Medulla oblongata (tissue), 1 donor: ENCODE measurements at regions not wholly inside any gene's neighbourhood (a gene's known extent, or its start where the extent isn't known, plus 50 kb on each side); places are given as distances from the start of the nearest gene placed in this dataset.

Source experiments
- DNase-seq: peaks from one replicate; pipeline ENCODE4 v3.0.0-alpha.2; 2015; ENCODE audit errors: extremely low spot score

- no peak for DNase-seq
Observed at GRCh38 chr17:13736916-13737315, 135.2 kb upstream of the HS3ST3A1 start.

DNA sequence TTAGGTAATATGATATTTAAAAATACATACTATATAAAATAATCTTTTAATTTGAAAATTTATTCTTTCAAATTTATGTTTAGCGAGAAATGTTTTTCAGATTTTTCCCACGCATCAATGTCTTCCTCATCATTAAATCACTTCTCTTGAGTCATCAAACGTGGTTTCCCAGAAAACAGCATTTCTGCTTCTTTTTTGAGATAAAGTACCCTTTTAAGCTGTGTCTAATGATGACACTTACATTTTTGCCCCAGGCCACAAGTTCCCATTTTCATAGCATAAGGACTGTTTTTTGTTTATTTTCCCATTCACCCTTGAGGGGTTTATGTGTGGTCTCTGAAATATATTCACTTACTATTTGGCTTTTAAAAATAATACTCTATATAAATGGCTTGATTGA, 139.0 kb upstream of the HS3ST3A1 start:
- DNase-seq: no peak

- no peak for DNase-seq
Observed at GRCh38 chr17:13741744-13742143, 140.0 kb upstream of the HS3ST3A1 start.

DNA sequence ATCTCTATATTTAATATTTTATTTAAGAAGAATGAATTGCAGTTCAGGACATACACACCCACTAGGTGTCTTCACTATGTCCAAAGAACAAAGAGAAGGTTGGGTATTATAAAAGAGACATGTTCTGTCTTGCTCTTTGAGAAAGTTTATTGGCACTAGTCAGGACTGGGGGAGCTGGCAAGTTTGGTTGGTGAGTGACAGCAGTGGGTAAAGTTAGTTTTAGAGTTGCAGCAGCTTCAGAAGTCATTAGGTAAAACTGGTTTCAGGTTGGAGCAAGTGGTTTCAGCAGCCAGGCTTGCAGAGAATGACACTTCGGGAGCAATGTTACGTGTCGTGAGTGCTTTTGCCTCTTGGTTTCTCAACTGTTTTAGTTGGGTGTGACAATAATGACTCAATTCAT, 142.2 kb upstream of the HS3ST3A1 start:
- no peak for DNase-seq

DNA sequence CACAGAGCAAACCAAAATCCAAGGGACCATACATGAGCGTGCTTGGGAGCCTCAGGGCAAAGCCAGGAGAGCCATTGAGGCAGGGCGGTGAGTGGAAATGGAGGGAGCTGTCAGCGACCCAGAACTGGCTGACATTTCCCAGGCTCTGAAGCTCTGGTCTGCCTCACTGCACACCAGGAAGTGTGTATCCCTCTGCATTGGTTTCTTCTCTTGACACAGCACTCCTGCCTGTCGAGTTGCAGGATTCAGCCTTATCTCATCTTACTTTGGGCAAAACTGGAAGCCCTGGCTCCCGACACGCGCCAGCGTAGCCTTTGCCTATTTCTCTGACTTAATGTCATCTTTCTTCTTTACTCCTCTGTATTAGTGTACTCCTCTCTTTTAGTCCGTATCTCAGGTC, 144.7 kb upstream of the HS3ST3A1 start:
- DNase-seq: no peak

DNA sequence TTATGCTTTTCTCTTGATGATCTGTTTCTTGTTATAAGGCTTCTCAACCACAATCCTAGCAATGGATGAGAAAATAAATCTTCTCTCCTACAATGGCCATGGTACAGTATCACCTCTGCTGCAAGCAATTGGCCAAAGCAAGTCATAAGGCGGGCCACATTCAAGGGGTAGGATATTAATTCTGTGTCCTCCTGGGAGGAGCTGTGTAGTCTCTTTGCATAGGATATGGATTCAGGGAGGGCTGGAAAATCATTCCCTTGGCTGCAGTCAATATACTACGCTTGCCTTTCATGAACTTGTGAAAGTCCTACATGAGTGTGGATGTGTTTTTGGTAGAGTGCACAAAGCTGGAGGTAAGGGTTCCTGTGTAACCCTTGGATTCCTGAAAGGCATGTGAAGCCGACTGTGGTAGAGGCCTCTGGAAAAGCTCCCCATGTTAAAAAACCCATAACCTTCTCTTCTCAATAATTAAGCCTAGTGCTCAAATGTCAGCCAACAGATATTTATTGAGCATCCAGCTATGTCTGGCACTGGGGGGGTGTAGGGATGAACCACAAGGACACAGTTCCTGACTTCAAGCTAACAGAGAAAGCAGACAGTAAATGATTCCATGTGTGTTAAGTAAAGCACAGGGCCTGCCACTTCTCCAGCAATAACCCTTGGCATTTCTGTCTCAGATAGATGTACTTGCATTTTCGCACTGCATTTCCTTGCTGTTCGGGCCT, 147.6 kb upstream of the HS3ST3A1 start:
- DNase-seq: no peak

GRCh38 chr17:13749891-13750235, 148.1 kb upstream of the HS3ST3A1 start:
- DNase-seq: no peak

DNA sequence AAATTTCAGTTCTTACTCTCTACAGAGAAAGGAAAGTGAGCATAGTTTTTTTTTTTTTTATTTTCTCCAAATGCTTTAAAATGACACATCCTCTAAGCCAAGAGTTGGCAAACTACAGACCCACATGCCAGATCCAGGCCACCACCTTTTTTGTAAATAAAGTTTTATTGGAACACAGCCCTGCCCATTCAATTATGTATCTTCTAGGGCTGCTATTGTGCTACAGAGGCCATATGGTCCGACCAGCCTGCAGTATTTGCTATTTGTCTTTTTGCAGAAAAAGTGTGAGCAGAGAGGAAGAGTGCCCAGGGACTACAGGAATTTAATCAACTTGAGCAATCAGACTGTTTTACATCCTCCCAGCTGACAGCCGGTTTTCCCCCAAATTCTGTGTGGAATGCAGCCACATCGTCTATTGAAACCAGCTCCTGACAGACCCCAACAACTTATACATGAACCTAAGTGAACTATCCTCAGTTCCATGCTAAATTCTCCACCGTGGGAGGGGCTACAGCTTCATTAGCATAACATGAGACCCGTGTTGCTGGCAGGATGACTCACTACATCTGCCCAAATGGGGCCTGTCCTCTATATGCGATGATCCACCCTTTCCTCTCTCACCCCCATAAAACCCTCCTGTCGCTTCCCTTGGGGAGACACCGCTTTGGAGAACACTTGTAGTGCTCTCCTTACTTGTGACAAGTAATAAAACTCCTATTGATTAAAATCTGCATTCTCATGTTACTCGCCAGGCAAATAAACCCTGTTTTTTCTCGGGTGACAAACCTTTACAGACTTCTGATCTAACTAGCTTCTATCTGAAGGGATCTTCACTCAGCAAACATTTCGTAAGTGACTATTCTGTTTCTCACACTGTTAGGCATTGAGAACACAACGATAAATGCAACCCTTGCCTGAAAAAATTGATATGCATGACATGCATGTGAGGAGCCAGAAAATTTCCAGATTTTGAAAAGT, 149.4 kb upstream of the HS3ST3A1 start:
- no peak for DNase-seq

DNA sequence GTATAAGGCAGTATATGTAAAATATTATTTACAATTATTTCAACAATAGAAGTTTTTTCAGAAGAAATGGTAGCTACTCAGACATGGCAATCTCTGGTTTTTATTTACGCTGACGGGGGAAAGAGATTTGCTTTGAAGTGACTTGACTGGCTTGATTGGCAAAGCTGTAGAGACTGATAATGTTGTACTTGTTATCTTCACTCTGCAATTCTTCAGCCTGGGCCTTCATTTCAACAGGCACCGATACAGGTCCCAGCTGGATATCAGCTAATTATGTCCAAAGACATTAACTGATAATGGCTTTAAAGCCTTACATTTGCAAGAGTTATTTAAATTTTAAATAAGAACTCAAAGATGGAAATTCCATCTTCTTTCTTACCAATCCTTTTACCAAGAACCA, 151.4 kb upstream of the HS3ST3A1 start:
- DNase-seq: no peak

DNA sequence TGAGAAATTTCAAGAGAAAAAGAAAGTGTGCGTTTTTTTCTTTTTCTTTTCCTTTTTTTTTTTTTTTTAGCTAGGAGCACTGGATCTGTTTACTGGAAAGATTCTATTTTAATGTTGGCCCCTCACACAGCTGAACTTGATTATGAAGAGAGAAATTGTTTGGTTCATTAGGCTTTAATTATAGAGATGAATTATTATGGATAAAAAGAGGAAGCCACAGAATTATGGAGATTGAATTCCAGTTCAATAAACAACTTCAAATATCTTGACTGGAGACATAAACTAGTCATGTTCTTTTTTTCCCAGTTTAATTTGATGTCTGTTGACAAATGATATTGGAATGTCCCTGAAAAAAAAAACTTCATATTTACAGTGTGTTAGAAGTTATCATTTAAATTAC, 152.0 kb upstream of the HS3ST3A1 start:
- no peak for DNase-seq

- DNase-seq: no peak
Observed at GRCh38 chr17:13755851-13756250, 154.1 kb upstream of the HS3ST3A1 start.

GRCh38 chr17:13756763-13757162, 155.0 kb upstream of the HS3ST3A1 start:
- DNase-seq: no peak

GRCh38 chr17:13757871-13758270, 156.1 kb upstream of the HS3ST3A1 start:
- no peak for DNase-seq

DNA sequence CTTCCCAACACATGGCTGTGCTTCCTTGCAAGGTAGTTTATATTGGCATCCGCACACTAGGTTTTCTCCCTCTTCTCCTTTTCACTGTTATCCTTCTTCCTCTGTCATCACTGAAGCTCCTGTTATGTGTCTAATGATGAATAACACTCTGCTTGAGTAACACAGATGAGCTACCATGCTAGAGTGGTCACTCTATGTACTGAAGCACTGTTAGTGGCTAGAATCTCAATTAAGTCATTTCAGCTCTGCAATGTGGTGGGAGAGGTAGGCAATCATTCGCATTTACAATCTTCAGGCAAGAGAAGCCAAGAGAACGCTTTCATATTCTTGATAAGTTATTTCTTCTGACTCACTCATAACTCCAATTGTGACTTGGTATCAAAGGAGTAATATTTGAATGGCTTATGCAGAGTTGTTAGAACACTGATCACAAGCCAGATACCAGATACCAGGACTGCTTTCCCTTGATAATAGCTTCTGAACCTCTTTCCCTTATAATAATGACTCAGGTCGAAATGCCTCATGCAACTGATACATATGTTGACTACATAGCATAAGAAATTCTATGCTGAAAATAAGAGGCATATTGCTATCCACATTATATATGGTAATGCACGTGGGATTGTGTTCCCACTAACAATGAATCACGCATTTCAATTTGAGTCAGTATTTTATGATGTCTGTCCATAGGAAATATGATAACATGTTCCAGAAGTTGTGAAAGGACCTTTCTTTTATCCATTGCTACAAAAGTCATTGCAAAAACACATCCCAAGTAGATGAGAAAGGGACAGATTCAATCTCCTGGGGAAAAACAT, 158.0 kb upstream of the HS3ST3A1 start:
- no peak for DNase-seq

GRCh38 chr17:13761038-13761603, 159.4 kb upstream of the HS3ST3A1 start:
- no peak for DNase-seq

DNA sequence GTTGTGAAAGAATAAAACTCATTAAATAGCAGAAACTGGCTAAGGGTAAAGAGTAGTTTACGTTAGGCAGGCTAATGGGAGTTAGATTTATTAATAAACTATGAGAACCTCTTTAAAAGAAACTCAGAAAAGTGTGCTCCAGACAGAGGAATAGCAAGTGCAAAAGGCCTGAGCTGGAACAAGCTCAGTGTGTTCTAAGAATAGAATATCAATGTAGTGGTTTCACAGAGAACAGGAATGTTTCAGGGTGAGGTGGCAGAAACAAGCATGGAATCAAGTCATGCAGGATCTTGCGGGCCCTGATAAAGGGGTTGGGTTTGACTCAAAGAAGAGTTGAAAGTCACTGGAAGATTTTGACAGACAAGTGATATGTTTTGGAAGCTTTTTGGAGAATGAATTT, 164.0 kb upstream of the HS3ST3A1 start:
- DNase-seq: no peak

GRCh38 chr17:13770702-13771101, 169.0 kb upstream of the HS3ST3A1 start:
- no peak for DNase-seq

DNA sequence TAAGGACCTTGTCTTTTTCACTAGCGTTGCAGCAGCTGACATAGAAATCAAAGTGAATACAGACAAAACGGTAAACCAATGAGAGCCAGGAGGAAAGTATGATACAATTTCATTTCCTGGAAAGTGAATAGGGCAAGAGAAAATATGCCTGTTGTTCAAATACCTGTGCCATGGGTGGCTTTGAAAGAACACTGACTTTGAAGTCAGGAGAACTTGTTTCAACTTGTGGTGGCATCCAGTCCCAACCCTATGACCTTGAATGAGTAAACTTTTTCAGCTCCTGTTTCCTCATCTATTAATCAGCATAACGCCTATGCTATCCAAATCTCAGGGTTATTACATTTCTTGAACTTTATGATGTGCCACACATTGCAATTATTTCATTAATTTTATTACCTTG, 173.7 kb upstream of the HS3ST3A1 start:
- no peak for DNase-seq

DNA sequence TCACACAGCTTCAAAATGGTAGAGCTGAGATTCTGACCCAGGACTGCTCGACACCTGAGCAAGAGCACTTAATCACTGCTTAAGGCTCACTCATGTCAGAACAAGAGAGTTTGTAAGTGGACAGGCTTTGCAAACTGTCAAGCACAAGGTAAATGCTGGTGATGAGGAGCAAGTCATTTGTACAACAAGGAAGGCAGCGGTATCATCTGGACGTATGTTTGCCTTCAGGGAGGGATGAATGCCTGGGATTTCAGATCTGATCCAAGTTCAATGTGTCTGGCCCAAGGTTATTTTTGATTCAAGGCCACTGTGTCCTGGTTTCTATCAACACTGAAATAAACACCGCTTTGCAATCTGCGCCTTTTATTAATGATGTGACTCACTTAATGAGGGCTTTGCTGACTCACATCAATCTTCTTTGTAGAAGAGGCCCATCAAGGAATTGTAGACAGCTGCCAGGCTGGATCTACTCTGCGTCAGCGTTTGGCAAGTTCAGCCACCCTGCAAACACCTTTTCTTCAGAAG, 174.4 kb upstream of the HS3ST3A1 start:
- DNase-seq: no peak

GRCh38 chr17:13777003-13777402, 175.3 kb upstream of the HS3ST3A1 start:
- no peak for DNase-seq

DNA sequence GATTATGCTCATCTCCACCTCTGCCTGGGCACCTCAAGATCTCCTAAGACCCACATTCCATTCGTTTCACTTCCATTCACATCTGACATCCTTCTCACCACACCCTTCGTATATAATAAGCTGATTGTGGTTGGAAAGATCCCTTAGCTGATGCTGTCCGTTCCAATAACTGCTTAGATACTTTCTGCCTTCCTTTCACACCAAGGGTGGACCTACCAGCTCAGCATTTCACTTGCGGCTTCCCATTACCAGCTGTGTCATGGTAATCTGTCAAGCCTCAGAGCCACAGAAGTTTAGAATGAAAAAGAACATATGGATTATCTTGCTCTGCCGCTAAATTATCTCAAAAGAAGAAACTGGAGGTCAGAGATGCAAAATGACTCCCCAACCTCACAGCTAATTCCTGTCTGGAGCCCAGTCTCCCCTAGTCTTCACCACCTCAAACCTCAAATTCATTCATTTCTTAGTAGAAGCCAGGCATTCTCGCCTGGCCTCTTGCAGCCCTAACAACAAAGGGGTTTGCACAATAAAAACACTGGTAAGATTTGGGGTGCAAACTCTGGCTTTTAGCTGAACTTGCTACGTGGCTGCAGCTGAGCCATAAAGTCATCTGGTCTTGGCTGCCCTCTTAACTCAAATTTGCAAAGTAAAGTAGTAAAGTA, 182.8 kb upstream of the HS3ST3A1 start:
- no peak for DNase-seq
